ENCODE measurements at regions not wholly inside any gene's neighbourhood (a gene's known extent, or its start where the extent isn't known, plus 50 kb on each side); places are given as distances from the start of the nearest gene placed in this dataset.

DNA sequence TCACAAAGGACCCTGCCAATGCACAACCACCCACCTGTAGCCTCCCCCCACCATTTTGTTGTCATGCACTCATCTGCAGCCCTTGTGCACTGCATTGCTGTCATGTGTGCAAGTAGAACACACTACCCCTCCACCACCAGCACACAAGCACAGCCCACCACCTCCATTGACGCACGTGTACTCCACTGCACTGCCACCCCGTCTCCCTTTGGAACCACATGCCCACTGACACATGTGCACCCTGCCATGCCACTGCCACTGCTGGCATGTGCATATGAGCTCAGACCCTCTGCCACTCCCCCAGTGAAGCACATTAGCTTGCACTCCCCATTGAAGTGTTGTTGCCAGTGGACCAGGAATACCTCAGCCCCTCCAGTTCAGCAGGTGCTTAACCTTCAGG is 530.3 kb upstream of the ACO1 start:
- Histone ChIP-seq H3K27me3 (ENCODE audit: insufficient read depth, insufficient read length) (no peaks in the 10 kb centered on the region), H3K9ac (ENCODE audit: insufficient read length, low read depth) (no peak overlapping the region), H3K4me1 (ENCODE audit: insufficient read depth, insufficient read length) (no peaks in the 10 kb centered on the region), H3K4me3 (ENCODE audit: insufficient read length, low read depth) (no peak overlapping the region), H3K36me3 (ENCODE audit: insufficient read depth, insufficient read length, low read length) (peaks cover 27% of the 10 kb centered on the region), H3K9me3 (ENCODE audit: insufficient read depth, low read length) (peaks cover 11% of the 10 kb centered on the region)
- no peak for DNase-seq (ENCODE audit: low read depth, low spot score)
- no peak for TF ChIP-seq YY1 (IDR thresholded peaks at IDR 0.05; ENCODE audit: insufficient read depth, insufficient read length)
- TF ChIP-seq SUZ12 (IDR thresholded peaks at IDR 0.05; ENCODE audit: extremely low read depth, insufficient read depth, insufficient read length): no peak
- no peak for TF ChIP-seq ZNF274 (IDR thresholded peaks at IDR 0.05; ENCODE audit: low read depth, low read length)

DNA sequence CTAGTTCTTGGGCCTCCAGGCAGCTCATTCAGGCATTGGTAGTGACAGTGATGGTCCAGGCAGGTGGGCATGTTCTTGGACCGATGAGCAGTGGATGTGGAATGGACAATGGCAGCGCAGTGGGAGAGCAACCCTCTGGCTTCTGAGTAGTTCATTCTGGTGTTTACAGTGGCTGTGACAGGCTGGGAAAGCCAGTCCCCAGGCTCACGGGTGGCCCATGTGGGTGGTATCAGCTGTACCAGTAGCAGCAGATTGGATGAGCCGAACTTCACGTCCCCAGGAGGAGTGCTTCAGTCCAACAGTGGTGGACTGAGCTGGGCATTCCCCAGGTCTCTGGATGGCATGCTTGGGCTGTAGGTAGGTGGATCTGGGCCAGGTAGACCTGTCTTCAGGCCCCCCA is 515.6 kb upstream of the ACO1 start:
- H3K4me1 ChIP-seq (ENCODE audit: insufficient read depth, insufficient read length): no peaks in the 10 kb centered on the region
- DNase-seq (ENCODE audit: low read depth, low spot score): no peak
- no peak overlapping the region for H3K4me3 ChIP-seq (ENCODE audit: insufficient read length, low read depth)
- H3K27me3 ChIP-seq (ENCODE audit: insufficient read depth, insufficient read length): no peaks in the 10 kb centered on the region
- no peak for TF ChIP-seq SUZ12 (IDR thresholded peaks at IDR 0.05; ENCODE audit: extremely low read depth, insufficient read depth, insufficient read length)
- H3K9me3 ChIP-seq (ENCODE audit: insufficient read depth, low read length): no peaks in the 10 kb centered on the region
- peaks cover 7% of the 10 kb centered on the region for H3K36me3 ChIP-seq (ENCODE audit: insufficient read depth, insufficient read length, low read length)
- no peak overlapping the region for H3K9ac ChIP-seq (ENCODE audit: insufficient read length, low read depth)

DNA sequence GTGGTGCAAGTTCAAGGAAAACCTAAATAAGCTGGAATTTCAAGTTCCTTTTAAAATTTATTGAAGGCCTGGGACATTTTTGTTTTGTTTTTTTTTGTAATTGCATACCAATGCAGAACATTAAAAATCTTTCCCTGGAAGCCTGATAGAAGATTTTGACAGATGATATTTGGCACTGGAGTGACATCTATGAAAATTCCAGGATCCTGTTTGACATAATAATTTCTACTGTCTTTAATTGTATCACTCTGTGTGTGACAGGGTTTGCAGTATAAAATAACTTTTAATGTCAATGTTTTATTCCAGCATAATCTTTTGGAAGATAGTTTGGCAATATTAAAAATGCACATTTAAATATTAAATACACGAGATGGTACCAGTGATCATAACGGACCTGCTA is 514.2 kb upstream of the ACO1 start:
- no peak overlapping the region for H3K4me3 ChIP-seq (ENCODE audit: insufficient read length, low read depth)
- TF ChIP-seq ZNF274 (IDR thresholded peaks at IDR 0.05; ENCODE audit: low read depth, low read length) (no peak), SUZ12 (IDR thresholded peaks at IDR 0.05; ENCODE audit: extremely low read depth, insufficient read depth, insufficient read length) (no peak), YY1 (IDR thresholded peaks at IDR 0.05; ENCODE audit: insufficient read depth, insufficient read length) (no peak)

DNA sequence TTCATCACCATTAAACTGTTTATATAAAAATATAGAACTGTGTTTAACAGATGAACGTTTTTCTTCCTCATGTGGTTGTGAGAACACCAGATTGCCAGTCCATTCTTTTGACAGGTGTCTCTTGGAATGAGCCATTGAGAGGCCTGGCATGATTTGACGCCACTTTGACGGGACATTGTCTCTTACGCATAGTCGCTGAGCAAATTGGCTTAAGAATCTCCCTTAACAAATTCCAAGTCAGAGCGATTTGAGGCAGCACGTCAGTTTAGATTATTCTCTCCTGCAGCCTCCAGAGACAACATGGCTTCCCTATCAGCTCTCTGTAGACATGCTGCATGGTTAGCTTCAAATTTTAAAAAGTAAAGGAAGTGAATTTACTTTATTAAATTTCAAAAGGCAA is 510.7 kb upstream of the ACO1 start:
- TF ChIP-seq SUZ12 (IDR thresholded peaks at IDR 0.05; ENCODE audit: extremely low read depth, insufficient read depth, insufficient read length) (no peak), ZNF274 (IDR thresholded peaks at IDR 0.05; ENCODE audit: low read depth, low read length) (no peak), YY1 (IDR thresholded peaks at IDR 0.05; ENCODE audit: insufficient read depth, insufficient read length) (no peak)
- Histone ChIP-seq H3K36me3 (ENCODE audit: insufficient read depth, insufficient read length, low read length) (peaks cover 5% of the 10 kb centered on the region), H3K4me1 (ENCODE audit: insufficient read depth, insufficient read length) (no peaks in the 10 kb centered on the region), H3K4me3 (ENCODE audit: insufficient read length, low read depth) (no peak overlapping the region), H3K9me3 (ENCODE audit: insufficient read depth, low read length) (no peaks in the 10 kb centered on the region), H3K27me3 (ENCODE audit: insufficient read depth, insufficient read length) (no peaks in the 10 kb centered on the region), H3K9ac (ENCODE audit: insufficient read length, low read depth) (no peak overlapping the region)
- DNase-seq (ENCODE audit: low read depth, low spot score): no peak

More for the DNA sequence above, 514.2 kb upstream of the ACO1 start:
- Histone ChIP-seq H3K36me3 (ENCODE audit: insufficient read depth, insufficient read length, low read length) (peaks cover 7% of the 10 kb centered on the region), H3K9ac (ENCODE audit: insufficient read length, low read depth) (no peak overlapping the region), H3K4me1 (ENCODE audit: insufficient read depth, insufficient read length) (no peaks in the 10 kb centered on the region), H3K27me3 (ENCODE audit: insufficient read depth, insufficient read length) (no peaks in the 10 kb centered on the region), H3K9me3 (ENCODE audit: insufficient read depth, low read length) (no peaks in the 10 kb centered on the region)
- DNase-seq (ENCODE audit: low read depth, low spot score): no peak

DNA sequence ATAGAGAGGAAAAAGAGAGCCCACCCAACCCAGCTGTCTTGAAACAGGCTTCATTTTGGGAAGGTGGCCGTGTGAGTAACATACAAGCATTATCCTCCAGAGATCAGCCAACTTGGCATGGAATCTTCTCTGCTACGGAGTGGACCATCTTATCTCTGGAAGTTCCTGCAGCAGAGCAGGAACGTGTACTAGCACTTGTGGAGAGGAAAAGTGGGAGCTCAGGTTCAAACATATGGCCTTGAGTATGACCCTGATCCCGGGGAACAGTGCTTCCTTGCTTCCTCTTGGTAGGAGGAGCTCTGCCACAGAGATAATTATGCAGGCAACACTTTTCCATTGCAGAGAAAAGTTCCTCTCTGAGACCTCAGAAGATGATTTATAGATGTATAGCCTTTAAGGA is 490.4 kb upstream of the ACO1 start:
- Histone ChIP-seq H3K4me3 (ENCODE audit: insufficient read length, low read depth) (no peak overlapping the region), H3K9me3 (ENCODE audit: insufficient read depth, low read length) (peaks cover 7% of the 10 kb centered on the region; the same call in 1 of the 2 replicates), H3K27me3 (ENCODE audit: insufficient read depth, insufficient read length) (no peaks in the 10 kb centered on the region), H3K4me1 (ENCODE audit: insufficient read depth, insufficient read length) (no peaks in the 10 kb centered on the region), H3K36me3 (ENCODE audit: insufficient read depth, insufficient read length, low read length) (peaks cover 3% of the 10 kb centered on the region), H3K9ac (ENCODE audit: insufficient read length, low read depth) (no peak overlapping the region)
- no peak for TF ChIP-seq SUZ12 (IDR thresholded peaks at IDR 0.05; ENCODE audit: extremely low read depth, insufficient read depth, insufficient read length)
- TF ChIP-seq ZNF274 (IDR thresholded peaks at IDR 0.05; ENCODE audit: low read depth, low read length): no peak
- TF ChIP-seq YY1 (IDR thresholded peaks at IDR 0.05; ENCODE audit: insufficient read depth, insufficient read length): no peak
- no peak for DNase-seq (ENCODE audit: low read depth, low spot score)

DNA sequence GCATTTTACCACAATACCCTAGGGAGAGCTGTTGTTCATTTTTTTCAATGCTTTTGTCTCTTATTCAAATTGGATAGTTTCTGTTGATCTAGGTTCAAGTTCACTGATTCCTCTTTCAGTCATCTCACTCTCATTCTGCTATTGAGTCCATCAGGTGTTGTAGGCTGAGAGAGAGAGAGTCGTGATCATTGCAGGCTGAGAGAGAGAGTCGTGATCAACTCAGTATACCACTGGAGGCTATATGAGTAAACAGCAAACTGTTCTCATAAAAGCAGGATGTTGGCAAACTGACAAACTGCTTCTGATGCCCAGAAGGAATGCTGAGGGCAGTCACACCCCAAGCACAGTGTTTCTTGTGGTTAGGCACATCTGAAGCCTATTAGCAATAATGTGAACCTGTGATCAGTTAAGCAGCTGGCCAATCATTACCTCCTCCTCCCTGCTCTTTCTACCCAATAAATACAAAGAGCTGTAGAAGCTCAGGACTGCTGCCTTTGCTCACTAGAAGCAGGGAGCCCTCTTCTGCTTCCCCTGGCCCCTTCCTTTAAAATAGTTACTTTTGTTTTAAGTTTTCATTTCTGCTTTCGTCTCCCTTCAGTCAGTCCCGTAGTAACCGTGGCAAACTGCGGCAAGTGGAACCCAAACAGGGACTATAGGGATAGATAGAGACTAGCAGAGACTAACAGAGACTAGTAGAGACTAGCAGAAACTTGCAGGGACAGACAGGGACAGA is 476.1 kb upstream of the ACO1 start:
- Histone ChIP-seq H3K4me1 (ENCODE audit: insufficient read depth, insufficient read length) (no peaks in the 10 kb centered on the region), H3K9me3 (ENCODE audit: insufficient read depth, low read length) (peaks cover 4% of the 10 kb centered on the region), H3K36me3 (ENCODE audit: insufficient read depth, insufficient read length, low read length) (peaks cover 11% of the 10 kb centered on the region), H3K27me3 (ENCODE audit: insufficient read depth, insufficient read length) (no peaks in the 10 kb centered on the region), H3K9ac (ENCODE audit: insufficient read length, low read depth) (no peak overlapping the region), H3K4me3 (ENCODE audit: insufficient read length, low read depth) (no peak overlapping the region)
- TF ChIP-seq SUZ12 (IDR thresholded peaks at IDR 0.05; ENCODE audit: extremely low read depth, insufficient read depth, insufficient read length) (no peak), ZNF274 (IDR thresholded peaks at IDR 0.05; ENCODE audit: low read depth, low read length) (no peak)
- DNase-seq (ENCODE audit: low read depth, low spot score): no peak

DNA sequence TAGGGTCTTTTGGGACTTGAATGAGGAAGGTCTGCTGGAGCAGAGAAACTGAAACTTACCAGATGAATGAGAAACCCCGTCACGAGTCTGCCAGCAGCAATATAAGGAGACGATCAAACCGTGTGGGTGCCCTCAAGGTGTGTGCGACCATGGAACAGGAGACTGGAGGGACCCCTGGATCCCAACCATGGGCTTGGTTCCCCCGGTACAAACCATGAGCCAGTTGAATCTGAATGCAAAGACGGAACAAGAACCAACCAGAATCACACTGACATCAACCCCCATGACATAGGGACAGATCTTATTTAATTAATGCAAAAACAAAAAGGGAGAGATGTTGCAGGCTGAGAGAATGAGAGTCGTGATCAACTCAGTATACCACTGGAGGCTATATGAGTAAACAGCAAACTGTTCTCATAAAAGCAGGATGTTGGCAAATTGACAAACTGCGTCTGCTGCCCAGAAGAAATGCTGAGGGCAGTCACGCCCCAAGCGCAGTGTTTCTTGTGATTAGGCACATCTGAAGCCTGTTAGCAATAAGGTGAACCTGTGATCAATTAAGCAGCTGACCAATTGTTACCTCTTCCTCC is 475.5 kb upstream of the ACO1 start:
- Histone ChIP-seq H3K9ac (ENCODE audit: insufficient read length, low read depth) (no peak overlapping the region), H3K27me3 (ENCODE audit: insufficient read depth, insufficient read length) (no peaks in the 10 kb centered on the region), H3K9me3 (ENCODE audit: insufficient read depth, low read length) (peaks cover 4% of the 10 kb centered on the region; the same call in 1 of the 2 replicates), H3K36me3 (ENCODE audit: insufficient read depth, insufficient read length, low read length) (peaks cover 11% of the 10 kb centered on the region), H3K4me1 (ENCODE audit: insufficient read depth, insufficient read length) (no peaks in the 10 kb centered on the region), H3K4me3 (ENCODE audit: insufficient read length, low read depth) (no peak overlapping the region)
- DNase-seq (ENCODE audit: low read depth, low spot score): no peak
- no peak for TF ChIP-seq SUZ12 (IDR thresholded peaks at IDR 0.05; ENCODE audit: extremely low read depth, insufficient read depth, insufficient read length)
- no peak for TF ChIP-seq ZNF274 (IDR thresholded peaks at IDR 0.05; ENCODE audit: low read depth, low read length)
- TF ChIP-seq YY1 (IDR thresholded peaks at IDR 0.05; ENCODE audit: insufficient read depth, insufficient read length): no peak

Measured in NT2/D1 (cell line).